Ammon's horn (tissue), 1 donor: ENCODE measurements at regions not wholly inside any gene's neighbourhood (a gene's known extent, or its start where the extent isn't known, plus 50 kb on each side); places are given as distances from the start of the nearest gene placed in this dataset.
A peak's percentile ranks its signal among the peaks of the same experiment; 100 is the strongest.

Source experiments
- DNase-seq: peaks from one replicate; pipeline ENCODE4 v3.0.0-alpha.2; 2016; ENCODE audit warnings: low spot score

- DNase-seq, result no peak
Measured at GRCh38 chr4:38311495-38312126, 351.4 kb downstream of the PTTG2 start.

- DNase-seq, result no peak
Measured at GRCh38 chr4:38313175-38313574, 350.8 kb upstream of the KLF3 start.

DNA sequence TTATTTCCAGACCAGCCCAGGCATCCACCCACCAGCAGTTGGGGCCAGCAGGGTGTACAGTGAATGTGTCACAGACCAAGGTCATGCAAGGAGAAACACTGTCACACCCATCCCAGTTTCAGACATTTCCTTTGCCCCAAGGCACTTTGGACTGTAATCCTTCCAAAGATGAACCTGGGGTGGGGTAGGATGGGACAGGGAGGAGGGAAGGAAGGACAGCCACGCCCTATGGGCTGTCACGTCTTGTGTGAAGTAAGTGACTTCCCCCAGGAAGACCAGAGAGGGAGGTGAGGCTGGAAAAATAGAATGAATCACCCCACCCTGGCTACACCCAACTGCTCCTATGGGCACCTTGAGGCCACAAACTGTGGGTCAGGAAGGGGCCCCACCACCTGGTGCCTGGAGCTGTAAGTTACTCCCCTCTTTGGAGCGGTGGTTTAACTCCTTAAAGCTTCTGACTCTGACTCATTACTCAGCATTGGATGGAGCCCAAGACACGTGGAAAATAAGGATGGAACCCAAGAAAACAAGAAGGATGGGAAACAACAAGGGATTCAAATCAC, 349.9 kb upstream of the KLF3 start:
- no peak for DNase-seq

- no peak for DNase-seq
Measured at GRCh38 chr4:38314663-38315062, 349.3 kb upstream of the KLF3 start.

DNA sequence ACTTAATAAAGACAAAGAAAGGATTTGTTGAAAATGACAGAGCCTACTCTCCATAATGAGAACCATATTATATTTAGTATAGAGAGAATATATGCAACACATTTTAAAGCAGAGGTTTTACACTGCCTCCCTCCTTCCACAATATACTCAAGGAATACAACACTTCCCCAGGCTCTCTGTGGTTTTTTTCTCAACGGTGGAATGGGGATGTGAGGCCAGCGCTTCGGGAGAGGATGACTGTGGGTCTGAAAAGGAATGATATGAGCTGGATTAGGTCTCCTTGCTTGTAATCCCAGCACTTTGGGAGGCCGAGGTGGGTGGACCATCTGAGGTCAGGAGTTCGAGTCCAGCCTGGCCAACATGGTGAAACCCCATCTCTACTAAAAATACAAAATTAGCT, 348.7 kb upstream of the KLF3 start:
- no peak for DNase-seq

DNA sequence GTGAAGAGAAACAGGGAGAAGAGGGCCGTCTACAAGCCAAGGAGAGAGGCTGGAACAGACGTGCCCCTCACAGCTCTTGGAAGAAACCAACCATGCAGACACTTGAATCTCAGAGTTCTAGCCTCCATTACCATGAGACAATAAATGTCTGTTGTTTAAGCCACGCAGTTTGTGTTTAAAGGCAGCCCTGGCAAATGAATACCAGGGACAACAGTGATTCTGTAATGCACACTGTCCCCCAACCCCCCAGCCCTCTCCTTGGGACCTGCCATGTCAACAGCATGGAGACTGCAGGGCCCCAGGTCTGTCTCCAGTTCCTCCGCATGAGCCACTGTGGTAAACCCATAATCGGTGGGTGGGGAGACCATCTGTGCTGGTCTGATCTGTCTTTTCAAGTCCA, 348.0 kb upstream of the KLF3 start:
- no peak for DNase-seq

DNA sequence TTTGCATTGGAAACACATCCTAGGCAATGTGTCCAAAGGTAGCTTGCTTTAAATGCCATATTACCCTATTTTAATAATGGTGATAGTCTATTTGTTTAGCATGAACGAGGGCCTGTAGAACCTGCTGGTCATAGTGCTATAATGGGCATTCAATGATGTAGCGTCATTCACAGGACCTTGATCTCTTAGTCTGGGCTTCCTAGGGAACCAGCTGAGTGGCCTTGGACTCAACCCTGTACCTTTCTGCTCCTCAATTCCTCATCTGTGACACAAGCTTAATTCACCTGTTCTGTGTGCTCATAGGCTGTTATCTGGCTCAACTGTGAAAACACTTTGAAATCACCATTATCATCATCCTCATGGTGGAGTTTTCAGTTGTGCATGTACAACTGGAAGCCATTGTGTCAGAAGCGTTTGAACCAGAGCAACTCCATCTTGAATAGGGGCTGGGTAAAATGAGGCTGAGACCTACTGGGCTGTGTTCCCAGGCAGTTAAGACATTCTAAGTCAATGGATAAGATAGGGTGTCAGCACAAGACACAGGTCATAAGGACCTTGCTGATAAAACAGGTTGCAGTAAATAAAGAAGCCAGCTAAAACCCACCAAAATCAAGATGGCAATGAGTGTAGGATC, 346.8 kb upstream of the KLF3 start:
- DNase-seq, result no peak

DNA sequence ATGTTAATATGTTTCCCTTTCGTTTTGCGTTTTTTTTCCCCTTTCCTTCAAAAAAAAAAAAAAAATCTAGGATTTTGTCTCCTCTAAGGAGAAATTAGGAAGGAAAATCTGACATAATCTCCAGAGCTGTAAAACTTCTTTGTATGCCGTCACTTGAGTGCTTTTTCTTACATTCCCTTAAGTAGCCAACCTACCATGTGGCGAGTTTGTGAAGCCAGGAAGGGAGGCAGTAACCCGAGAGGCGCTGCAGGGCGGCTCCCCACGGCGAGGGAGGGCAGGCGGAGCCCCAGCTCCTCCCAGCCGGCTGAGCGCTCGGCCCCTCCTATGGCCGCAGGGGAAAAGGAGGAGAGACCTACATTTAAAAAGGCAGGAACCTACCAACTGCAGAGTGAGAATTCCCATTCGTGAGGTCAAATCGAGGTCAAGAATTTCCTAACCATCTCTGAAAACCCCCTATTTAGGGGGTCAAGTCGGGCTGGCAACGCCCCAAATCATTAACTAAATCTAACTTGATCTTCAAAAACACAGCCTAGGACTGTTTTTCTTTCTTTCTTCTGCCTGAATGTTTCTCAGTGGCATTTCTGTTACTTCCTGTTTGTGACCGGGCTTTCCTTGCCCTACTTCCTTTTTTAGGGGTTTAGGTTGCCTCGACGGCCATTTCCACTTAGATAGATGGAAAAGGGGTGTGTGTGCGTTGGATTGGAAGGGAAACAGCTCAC, 345.1 kb upstream of the KLF3 start:
- DNase-seq, result peak; percentile 91

- DNase-seq, result peak; percentile 93
Measured at GRCh38 chr4:38319456-38320342, 344.3 kb upstream of the KLF3 start.

DNA sequence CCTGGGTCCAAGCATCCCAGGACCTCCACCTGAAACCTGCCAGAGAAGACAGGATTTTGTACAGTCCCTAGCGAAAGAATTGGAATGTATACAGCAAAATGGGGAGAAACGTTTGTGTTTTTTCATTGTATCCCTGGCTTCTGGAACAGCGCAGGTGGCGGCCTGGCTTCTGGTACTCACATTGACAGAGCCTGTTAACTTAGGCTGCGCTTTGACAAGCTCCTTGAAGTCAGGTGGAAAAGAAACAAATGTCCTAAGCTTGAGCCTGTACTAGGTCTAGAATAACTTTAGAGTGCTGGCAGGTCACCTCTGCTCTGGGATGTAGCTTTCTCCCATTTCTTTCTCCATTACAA, 343.7 kb upstream of the KLF3 start:
- no peak for DNase-seq

GRCh38 chr4:38320833-38321232, 343.2 kb upstream of the KLF3 start:
- no peak for DNase-seq

- DNase-seq, result no peak
Measured at GRCh38 chr4:38322714-38323113, 341.3 kb upstream of the KLF3 start.

DNA sequence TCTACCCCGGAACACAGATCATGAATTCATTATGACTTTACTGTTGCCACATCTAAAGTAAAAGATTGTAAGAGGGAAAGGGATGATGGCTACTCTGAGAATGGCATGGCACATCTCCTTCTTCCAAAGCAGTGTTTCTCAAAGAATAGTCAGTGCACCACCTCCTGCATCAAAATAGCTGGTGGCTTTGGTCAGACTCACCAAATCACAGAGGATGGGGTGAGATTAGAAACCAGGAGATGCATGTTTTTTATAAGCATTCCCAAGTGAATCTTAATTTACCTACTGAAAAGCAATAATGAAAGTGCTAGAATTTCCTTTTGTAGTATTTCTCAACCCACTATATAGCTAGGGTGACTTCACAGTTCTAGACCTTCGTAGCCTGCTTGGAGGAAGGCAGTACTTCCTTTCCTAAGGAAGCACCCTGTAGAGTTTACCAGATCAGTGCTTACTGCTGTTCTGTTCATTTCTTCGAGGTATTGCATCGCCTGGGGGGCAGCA, 340.8 kb upstream of the KLF3 start:
- no peak for DNase-seq

GRCh38 chr4:38324861-38325628, 339.0 kb upstream of the KLF3 start:
- no peak for DNase-seq

DNA sequence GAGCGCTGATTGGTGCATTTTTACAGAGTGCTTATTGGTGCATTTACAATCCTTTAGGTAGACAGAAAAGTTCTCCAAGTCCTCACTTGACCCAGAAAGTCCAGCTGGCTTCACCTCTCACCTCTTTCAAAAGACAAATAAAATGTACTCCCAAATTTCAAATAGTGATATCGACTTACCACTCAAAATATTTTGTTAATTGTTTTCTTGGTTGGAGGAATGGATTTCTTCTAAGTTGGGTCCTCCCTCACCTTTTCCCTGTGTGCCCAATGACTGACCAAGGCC, 338.4 kb upstream of the KLF3 start:
- DNase-seq, result no peak

DNA sequence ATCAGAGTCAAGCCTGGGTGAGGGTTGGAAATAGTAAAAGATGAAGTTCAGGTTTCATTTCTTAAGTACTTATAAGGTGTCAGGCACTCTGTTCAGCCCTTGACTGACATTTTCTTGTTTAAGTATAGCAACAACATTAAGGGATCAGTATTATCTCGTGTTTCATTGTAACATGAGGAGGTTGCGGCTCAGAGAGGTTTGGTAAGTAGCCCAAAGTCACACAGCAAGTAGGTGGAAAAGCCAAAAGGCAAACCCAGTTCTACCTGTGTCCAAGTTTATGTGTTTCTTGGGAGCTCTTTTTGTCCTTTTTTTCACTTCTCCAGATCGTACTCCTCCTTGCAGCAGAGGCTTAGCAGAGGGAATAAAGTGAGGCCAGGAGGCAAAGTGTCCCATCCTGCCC, 337.5 kb upstream of the KLF3 start:
- no peak for DNase-seq

DNA sequence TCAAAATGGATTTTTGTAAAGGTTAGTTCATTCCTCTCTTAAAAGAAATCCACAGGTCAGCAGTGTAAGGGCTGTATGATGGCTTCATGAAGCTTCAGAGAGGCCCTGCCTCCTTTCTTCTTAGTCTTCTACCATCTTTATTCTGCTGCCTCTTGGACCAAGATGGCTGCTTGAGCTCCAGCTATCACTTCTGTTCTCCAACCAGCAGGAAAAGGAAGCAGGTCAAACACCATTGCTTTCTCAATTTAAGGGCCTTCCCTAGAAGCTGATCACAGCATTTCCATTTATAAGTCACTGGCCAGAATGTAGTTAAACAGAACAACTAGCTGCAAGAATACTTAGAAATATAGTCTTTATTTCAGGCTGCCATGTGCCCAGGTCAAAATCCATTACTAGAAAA, 336.8 kb upstream of the KLF3 start:
- DNase-seq, result no peak

- no peak for DNase-seq
Measured at GRCh38 chr4:38328989-38329729, 334.8 kb upstream of the KLF3 start.

- no peak for DNase-seq
Measured at GRCh38 chr4:38330321-38330720, 333.7 kb upstream of the KLF3 start.

DNA sequence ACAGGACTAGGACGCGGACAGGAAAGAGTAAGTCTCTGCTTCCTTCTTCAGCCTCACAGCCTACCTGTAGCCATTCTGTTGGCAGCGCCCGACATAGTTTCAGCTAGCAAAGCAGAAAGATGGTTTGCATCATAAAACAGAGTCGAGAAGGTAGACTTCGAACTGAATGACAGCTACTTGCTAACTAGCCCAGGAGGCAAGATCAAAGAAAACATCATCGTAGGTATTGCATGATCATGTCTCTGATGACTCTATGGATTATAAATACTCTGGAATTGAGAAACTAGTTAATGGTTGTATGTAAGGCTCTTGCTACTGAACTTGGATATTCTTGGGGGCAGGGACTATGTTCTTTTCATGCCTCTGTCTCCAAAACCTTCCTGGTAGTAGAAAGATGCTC, 333.1 kb upstream of the KLF3 start:
- DNase-seq, result no peak

GRCh38 chr4:38332699-38333098, 331.3 kb upstream of the KLF3 start:
- DNase-seq, result no peak
